GM20000 (cell line): ENCODE measurements at regions not wholly inside any gene's neighbourhood (a gene's known extent, or its start where the extent isn't known, plus 50 kb on each side); places are given as distances from the start of the nearest gene placed in this dataset.

Experiments used
- DNase-seq: peaks from one replicate; pipeline ENCODE4 v3.0.0; 2012; ENCODE audit warnings: low spot score
- TF ChIP-seq, protein P1 (sequence below): IDR thresholded peaks from 2 replicates; pipeline ENCODE4 v1.5.1; 2012; ENCODE audit warnings: mild to moderate bottlenecking, control low read depth; ENCODE audit errors: extremely low read depth, missing control alignments

DNA sequence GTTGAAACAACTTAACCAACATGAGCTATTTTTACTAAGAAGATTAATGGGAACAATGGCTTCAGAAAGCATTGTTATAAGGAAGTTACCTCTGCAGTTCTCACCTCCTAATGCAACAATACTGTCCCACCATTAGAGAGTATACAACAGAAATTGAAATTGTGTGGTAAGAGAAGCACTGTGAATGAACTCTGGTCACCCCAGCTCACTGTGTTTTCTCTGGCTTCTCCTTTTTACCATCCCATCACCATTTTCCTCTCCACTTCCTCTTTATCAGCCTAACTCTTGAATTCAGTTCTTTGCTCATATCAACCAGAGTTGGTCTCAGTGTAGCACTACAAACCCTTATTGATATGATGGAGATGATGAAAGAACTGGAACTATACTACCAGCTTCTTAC lies 138.0 kb upstream of the POU2AF2 start:
- TF ChIP-seq, protein P1, sequence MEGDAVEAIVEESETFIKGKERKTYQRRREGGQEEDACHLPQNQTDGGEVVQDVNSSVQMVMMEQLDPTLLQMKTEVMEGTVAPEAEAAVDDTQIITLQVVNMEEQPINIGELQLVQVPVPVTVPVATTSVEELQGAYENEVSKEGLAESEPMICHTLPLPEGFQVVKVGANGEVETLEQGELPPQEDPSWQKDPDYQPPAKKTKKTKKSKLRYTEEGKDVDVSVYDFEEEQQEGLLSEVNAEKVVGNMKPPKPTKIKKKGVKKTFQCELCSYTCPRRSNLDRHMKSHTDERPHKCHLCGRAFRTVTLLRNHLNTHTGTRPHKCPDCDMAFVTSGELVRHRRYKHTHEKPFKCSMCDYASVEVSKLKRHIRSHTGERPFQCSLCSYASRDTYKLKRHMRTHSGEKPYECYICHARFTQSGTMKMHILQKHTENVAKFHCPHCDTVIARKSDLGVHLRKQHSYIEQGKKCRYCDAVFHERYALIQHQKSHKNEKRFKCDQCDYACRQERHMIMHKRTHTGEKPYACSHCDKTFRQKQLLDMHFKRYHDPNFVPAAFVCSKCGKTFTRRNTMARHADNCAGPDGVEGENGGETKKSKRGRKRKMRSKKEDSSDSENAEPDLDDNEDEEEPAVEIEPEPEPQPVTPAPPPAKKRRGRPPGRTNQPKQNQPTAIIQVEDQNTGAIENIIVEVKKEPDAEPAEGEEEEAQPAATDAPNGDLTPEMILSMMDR = no peak
- DNase-seq = no peak

DNA sequence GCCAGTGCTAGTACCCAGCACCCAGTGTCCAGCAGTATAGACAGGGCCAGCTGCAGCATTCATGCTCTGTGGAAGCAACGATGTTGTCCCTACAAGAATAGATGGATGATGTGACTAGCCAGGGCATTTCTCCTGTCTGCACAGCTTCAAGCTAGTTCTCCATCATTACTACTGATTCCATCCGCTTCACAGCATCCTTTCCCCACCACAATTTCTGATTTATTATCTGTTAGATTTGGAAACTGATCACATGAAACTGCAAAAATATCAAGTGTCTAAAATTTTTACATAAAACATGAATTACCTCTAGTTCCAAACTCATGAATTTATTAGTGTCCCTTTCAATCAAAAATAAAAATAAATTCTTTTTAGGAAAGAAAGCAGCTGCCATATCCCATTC lies 138.9 kb upstream of the POU2AF2 start:
- DNase-seq = no peak
- TF ChIP-seq, protein P1 = no peak

DNA sequence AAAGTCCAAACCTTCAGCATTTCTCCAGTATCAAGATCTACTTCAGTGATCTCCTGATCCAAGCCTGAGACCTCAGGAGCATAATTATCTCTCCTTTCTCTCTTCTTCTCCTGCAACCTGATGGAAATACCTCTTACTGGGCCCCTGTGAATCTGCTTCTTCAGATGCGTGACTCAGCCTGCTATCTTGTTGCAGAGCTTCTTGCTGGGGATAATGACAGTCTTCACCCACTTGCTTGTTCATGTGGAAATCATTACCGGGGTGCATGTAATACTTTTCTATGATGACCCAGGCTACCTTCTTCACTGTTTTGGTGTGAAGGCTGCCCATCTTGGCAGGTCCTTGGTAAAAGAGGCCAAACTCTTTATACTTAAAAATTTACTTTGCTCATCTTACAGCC lies 140.0 kb upstream of the POU2AF2 start:
- TF ChIP-seq, protein P1 = no peak
- no peak for DNase-seq

DNA sequence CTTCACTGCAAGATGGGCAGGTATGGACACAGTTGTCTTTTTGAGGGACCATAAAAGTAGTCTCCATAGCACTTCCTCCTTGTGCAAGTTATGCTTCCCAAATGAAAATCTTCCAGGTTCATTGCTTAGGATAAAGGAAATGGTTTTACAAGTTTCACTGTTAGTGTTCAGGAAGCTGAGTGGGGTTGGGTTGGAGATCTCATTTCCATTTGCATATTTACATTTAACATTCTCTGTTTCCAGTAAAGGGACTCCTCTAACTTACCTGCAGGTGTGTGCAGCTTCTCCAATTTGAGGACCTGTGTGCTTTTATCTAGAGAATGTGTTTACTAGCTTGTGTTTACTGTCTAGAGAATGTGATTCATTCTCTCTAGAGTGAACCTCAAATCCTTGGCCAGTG lies 141.3 kb upstream of the POU2AF2 start:
- DNase-seq = no peak
- TF ChIP-seq, protein P1 = no peak

DNA sequence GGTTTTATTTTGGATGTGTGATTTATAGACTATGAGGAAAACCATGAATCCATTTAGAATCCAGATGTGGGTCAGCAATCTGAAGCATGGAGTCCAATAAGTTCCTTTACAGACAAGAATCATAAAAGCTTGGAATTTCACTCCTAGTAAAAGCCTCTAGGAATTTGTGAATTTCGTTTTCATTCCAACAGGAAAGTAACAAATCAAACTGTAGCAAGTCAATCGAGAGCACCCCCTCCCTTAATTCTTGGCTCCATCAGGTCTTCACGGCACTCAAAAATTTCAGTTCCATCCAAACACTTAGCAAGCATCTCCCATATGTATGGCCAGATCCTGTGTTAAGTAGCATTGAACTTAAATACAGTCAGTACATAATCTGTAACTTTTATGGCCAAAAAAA lies 143.6 kb upstream of the POU2AF2 start:
- TF ChIP-seq, protein P1 = no peak
- DNase-seq = no peak

DNA sequence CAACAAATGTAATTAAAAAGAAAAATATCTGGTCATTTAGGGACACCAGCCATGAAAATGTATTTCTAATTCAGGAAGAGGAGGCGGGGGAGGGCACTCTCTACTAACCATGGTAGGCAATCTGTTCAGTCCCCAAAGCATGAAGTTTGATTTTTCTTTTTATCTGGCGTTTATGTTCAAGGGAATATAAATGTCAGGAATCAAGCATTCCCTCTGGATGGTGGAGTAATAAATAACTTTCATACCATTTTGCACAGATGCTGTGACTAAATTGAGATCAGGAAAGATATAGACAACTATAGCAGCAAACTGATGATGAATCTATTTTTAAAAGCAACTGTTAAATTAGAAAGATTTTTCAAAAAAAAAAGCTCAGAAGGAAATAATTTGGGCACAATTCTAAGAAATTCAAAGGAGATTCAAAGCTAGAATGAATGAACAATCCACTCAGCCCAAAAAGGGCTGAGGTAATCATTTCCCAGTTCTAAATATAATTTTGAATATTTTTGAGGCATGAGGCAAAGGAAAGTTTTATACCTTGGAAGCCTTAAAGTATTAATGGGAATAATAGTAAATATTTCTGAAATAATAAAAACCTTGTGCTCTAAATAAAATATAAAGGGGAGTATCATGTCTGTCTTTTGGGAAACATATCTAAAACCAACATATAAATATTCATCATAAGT lies 146.4 kb upstream of the POU2AF2 start:
- DNase-seq = no peak
- TF ChIP-seq, protein P1 = no peak

DNA sequence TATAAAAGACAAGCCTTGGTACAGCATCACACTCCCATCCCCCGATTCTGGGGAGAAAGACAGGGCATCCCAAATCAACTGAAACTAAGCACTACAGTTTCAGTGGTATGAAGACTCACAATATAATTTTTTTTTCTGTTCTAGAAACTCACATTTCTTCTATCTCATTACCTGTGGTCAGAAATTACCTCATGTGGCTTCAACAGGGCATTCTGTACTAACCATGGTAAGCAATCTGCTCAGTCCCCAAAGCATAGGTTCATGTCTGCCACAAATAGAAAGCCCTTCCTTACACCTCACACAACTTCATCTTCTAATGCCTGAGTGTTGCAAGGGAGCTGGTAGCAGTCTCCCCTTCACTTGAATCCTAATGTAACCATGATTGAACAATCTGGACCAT lies 147.4 kb upstream of the POU2AF2 start:
- DNase-seq = no peak
- TF ChIP-seq, protein P1 = no peak
